CD4-positive, alpha-beta memory T cell (primary cell): ENCODE measurements at regions not wholly inside any gene's neighbourhood (a gene's known extent, or its start where the extent isn't known, plus 50 kb on each side); places are given as distances from the start of the nearest gene placed in this dataset.
"Not testable (repeated sequence)": the region's sequence is repeated elsewhere in the genome, so short reads cannot be mapped to it uniquely, and the experiment has no call there.

Experiments
- CTCF ChIA-PET: fragments of 350-600 bp; sonication (Branson Sonifier 250); formaldehyde crosslinking; loops from one replicate; lab custom pipeline; 2021; ENCODE audit warnings: inconsistent platforms; ENCODE audit not compliant: partially characterized antibody; lab: Charles Lee
- POLR2A ChIA-PET: fragments of 350-600 bp; sonication (Branson Sonifier 250); formaldehyde crosslinking; loops from one replicate; lab custom pipeline; 2021; ENCODE audit not compliant: partially characterized antibody; lab: Charles Lee
- DNase-seq, 5 donors: peaks; one replicate each; pipeline versions ENCODE4 v3.0.0 to v3.0.0-alpha.2; 2020 to 2022; ENCODE audit warnings: mixed read lengths in 1 of 5
- H3K27ac ChIP-seq: one replicate; pipeline ENCODE4 v1.7.0; 2013; ENCODE audit warnings: low read depth, low read length
- H3K27me3 ChIP-seq: 2 replicates; pipeline ENCODE4 v1.7.0; 2013; ENCODE audit warnings: mild to moderate bottlenecking, low read length, moderate library complexity; ENCODE audit not compliant: insufficient read depth
- H3K36me3 ChIP-seq: 2 replicates; pipeline ENCODE4 v1.7.0; 2013; ENCODE audit warnings: mild to moderate bottlenecking, low read length, moderate library complexity; ENCODE audit not compliant: insufficient read depth
- H3K4me1 ChIP-seq: 2 replicates; pipeline ENCODE4 v1.7.0; 2013; ENCODE audit warnings: mild to moderate bottlenecking, low read length, moderate library complexity; ENCODE audit not compliant: insufficient read depth
- H3K4me3 ChIP-seq, 2 donors: one replicate each; pipeline ENCODE4 v1.7.0; 2013; ENCODE audit warnings: low read length in 2 of 2, mild to moderate bottlenecking in 1 of 2
- H3K9me3 ChIP-seq, 2 donors: one replicate each; pipeline ENCODE4 v1.7.0; 2013; ENCODE audit warnings: low read length in 2 of 2, control low read depth in 1 of 2; ENCODE audit not compliant: control insufficient read depth in 1 of 2
- H3K27ac Mint-ChIP-seq, 7 donors: one replicate each; pipeline ENCODE4 v1.8.0; 2020 to 2021; ENCODE audit warnings: mixed read lengths in 7 of 7, mild to moderate bottlenecking in 6 of 7, inconsistent platforms in 3 of 7, moderate library complexity in 3 of 7
- H3K27me3 Mint-ChIP-seq, 2 donors: one replicate each; pipeline ENCODE4 v1.8.0; 2020 to 2021; ENCODE audit warnings: mixed read lengths in 2 of 2
- H3K36me3 Mint-ChIP-seq, 2 donors: one replicate each; pipeline ENCODE4 v1.8.0; 2020 to 2021; ENCODE audit warnings: mixed read lengths in 2 of 2, inconsistent platforms in 1 of 2, mild to moderate bottlenecking in 1 of 2
- H3K4me1 Mint-ChIP-seq, 4 donors: one replicate each; pipeline ENCODE4 v1.8.0; 2020 to 2021; ENCODE audit warnings: mixed read lengths in 4 of 4, mild to moderate bottlenecking in 1 of 4
- H3K4me3 Mint-ChIP-seq, 8 donors: one replicate each; pipeline ENCODE4 v1.8.0; 2020 to 2021; ENCODE audit warnings: mixed read lengths in 8 of 8, mild to moderate bottlenecking in 7 of 8, moderate library complexity in 6 of 8, inconsistent platforms in 3 of 8
- H3K9me3 Mint-ChIP-seq, 8 donors: one replicate each; pipeline ENCODE4 v1.8.0; 2020 to 2021; ENCODE audit warnings: mixed read lengths in 8 of 8, mild to moderate bottlenecking in 5 of 8, inconsistent platforms in 3 of 8, moderate library complexity in 1 of 8
- intact Hi-C: fragments of 100-400 bp; cut with micrococcal nuclease; formaldehyde crosslinking; loops from one replicate; pipeline ENCODE4 v1.15.1; 2023

DNA sequence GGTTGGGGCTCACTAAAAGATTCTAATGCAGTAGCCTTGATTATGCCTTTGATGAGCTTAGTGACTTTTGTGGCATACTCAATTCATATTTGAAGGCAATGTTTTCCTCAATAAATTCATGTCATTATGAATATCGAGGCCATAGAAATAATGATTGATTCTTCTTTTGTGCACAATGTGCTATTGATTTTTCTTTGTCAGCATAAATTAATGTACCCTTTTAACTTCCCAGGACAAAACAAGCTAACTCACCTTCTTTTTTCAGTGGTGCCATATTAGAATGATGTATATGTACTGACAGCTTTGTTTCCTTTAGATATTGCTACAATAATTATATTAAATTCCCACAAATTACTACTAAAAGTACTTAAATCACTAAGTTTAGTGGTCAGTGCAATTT lies 484.3 kb upstream of the HS3ST5 start:
- Mint-ChIP-seq H3K9me3 (peaks cover 0 to 10% (median 0%) of the 10 kb centered on the region in 8 donors), H3K27ac (no peak overlapping the region), H3K27me3 (no peaks in the 10 kb centered on the region), H3K4me3 (no peak overlapping the region), H3K4me1 (no peaks in the 10 kb centered on the region), H3K36me3 (no peaks in the 10 kb centered on the region)
- Histone ChIP-seq H3K4me3 (no peak overlapping the region), H3K9me3 (peaks cover 0 to 5% of the 10 kb centered on the region in 2 donors), H3K27me3 (no peaks in the 10 kb centered on the region), H3K27ac (no peak overlapping the region), H3K4me1 (no peaks in the 10 kb centered on the region), H3K36me3 (no peaks in the 10 kb centered on the region)
- DNase-seq = no peak
- ChIA-PET POLR2A (no interaction called here), CTCF (no interaction called here)
- intact Hi-C loops = no loop called here

DNA sequence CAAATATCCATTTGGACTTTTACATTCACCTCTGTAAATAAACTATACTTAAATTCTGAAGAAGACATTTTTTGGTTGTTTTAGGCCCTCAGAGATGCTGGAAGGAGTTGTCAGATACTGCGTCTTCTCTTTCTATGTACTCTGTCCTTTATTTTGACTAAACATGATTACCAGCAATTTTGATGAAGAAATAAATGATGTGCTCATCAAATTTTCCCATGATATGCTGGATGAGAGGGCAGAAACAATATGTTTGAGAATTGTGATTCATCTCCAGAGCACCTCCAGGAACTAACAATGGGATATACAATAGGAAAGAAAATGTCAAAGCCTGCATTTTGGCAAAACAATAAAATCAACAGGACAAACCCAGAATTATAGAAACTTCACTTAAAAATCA lies 481.6 kb upstream of the HS3ST5 start:
- Histone ChIP-seq H3K27me3 (no peaks in the 10 kb centered on the region), H3K4me1 (no peaks in the 10 kb centered on the region), H3K27ac (no peak overlapping the region), H3K36me3 (no peaks in the 10 kb centered on the region), H3K4me3 (no peak overlapping the region), H3K9me3 (peaks cover 0 to 5% of the 10 kb centered on the region in 2 donors)
- ChIA-PET POLR2A (no interaction called here), CTCF (no interaction called here)
- no peaks in the 10 kb centered on the region for H3K4me1 Mint-ChIP-seq
- DNase-seq = no peak
- H3K4me3 Mint-ChIP-seq = no peak overlapping the region
- H3K36me3 Mint-ChIP-seq = no peaks in the 10 kb centered on the region
- no peaks in the 10 kb centered on the region for H3K27me3 Mint-ChIP-seq
- H3K27ac Mint-ChIP-seq = no peak overlapping the region
- H3K9me3 Mint-ChIP-seq = peaks cover 0 to 12% (median 4%) of the 10 kb centered on the region in 8 donors
- intact Hi-C loops = no loop called here

DNA sequence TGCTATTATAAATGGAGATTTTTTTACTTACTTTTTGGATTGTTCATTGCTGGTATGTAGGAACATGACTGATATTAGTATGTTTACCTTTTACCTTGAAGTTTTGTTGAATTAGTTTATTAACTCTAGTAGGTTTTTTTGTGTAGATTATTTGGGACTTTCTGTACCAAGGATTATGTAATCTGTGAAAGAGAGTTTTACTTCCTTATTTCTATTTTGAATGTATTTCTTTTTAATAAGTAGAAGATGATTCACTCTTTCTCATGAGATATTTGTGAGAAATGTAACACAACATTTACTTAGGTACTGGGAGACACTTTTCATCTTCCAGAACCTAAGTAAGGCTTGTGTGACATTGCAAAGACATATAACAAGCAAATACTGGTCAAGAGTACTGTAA lies 473.9 kb upstream of the HS3ST5 start:
- no peak overlapping the region for H3K4me3 Mint-ChIP-seq
- DNase-seq = no peak
- no peak overlapping the region for H3K27ac Mint-ChIP-seq
- Histone ChIP-seq H3K4me3 (no peak overlapping the region), H3K9me3 (no peaks in the 10 kb centered on the region), H3K36me3 (no peaks in the 10 kb centered on the region), H3K27me3 (no peaks in the 10 kb centered on the region), H3K4me1 (no peaks in the 10 kb centered on the region), H3K27ac (no peak overlapping the region)
- ChIA-PET POLR2A (no interaction called here), CTCF (no interaction called here)
- no peaks in the 10 kb centered on the region for H3K27me3 Mint-ChIP-seq
- H3K36me3 Mint-ChIP-seq = no peaks in the 10 kb centered on the region
- H3K4me1 Mint-ChIP-seq = no peaks in the 10 kb centered on the region
- intact Hi-C loops = no loop called here
- peaks cover 3 to 11% (median 8%) of the 10 kb centered on the region in 8 donors for H3K9me3 Mint-ChIP-seq

DNA sequence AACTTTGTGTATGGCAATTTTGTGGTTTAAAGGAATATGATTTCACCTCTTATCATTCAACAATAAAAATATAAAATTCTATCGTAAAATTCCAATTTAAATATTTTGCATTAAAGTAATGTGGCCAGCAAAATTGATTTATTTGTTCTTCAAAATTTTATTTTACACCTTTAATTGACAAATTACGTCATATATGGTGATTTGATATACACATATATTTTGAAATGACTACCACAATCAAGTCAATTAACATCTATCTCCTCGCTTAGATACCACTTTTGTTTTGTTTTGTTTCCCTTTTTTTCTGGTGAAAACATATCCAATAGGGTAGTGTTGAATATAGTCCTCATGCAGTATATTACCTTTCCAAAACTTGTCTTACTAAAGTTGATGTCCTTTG lies 467.6 kb upstream of the HS3ST5 start:
- no peaks in the 10 kb centered on the region for H3K36me3 Mint-ChIP-seq
- H3K4me3 ChIP-seq = no peak overlapping the region
- no peak overlapping the region for H3K27ac Mint-ChIP-seq
- no peaks in the 10 kb centered on the region for H3K4me1 ChIP-seq
- intact Hi-C loops = no loop called here
- no peak overlapping the region for H3K4me3 Mint-ChIP-seq
- ChIA-PET CTCF (no interaction called here), POLR2A (no interaction called here)
- no peaks in the 10 kb centered on the region for H3K27me3 ChIP-seq
- no peaks in the 10 kb centered on the region for H3K27me3 Mint-ChIP-seq
- peaks cover 0 to 13% (median 9%) of the 10 kb centered on the region in 8 donors for H3K9me3 Mint-ChIP-seq
- H3K27ac ChIP-seq = no peak overlapping the region
- DNase-seq = no peak
- H3K4me1 Mint-ChIP-seq = no peaks in the 10 kb centered on the region
- H3K9me3 ChIP-seq = no peaks in the 10 kb centered on the region
- H3K36me3 ChIP-seq = no peaks in the 10 kb centered on the region

DNA sequence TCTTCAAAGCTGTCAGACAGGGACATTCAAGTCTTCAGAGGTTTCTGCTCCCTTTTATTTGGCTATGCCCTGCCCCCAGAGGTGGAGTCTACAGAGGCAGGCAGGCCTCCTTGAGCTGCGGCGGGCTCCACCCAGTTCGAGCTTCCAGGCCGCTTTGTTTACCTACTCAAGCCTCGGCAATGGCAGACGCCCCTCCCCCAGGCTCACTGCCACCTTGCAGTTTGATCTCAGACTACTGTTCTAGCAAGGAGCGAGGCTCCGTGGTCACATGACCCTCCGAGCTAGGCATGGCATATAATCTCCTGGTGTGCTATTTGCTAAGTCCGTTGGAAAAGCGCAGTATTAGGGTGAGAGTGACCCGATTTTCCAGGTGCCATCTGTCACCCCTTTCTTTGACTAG lies 462.6 kb upstream of the HS3ST5 start:
- H3K27ac ChIP-seq, H3K4me3 Mint-ChIP-seq, H3K36me3 Mint-ChIP-seq, CTCF ChIA-PET, DNase-seq, H3K4me1 ChIP-seq, POLR2A ChIA-PET, H3K27ac Mint-ChIP-seq, H3K4me1 Mint-ChIP-seq, H3K4me3 ChIP-seq, intact Hi-C loops, H3K36me3 ChIP-seq, H3K27me3 Mint-ChIP-seq, H3K9me3 ChIP-seq, H3K27me3 ChIP-seq: not testable (repeated sequence)
- H3K9me3 Mint-ChIP-seq = peaks cover 0 to 14% (median 5%) of the 10 kb centered on the region in 8 donors

DNA sequence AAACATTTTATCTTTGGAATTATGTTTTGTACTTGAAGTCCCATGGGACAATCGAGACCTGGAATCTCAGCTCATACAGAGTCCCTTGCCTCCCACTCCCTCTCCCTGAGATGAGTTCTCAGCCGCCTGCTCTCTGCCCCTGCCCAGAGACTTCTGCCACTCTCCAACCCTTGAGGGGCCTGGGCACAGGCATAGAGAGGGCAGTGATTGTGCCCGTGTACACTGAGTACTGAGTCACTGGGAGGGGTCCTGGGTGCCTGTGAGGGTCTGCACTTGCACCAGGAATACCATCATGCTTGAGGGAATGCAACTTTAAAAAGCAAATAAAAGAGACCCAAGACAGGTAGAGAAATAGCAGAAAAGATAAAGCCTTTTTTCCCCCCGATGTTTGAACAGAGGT lies 453.8 kb upstream of the HS3ST5 start:
- intact Hi-C loops = no loop called here
- Histone ChIP-seq H3K27ac (no peak overlapping the region), H3K36me3 (no peaks in the 10 kb centered on the region), H3K9me3 (no peaks in the 10 kb centered on the region), H3K4me1 (no peaks in the 10 kb centered on the region), H3K27me3 (no peaks in the 10 kb centered on the region), H3K4me3 (no peak overlapping the region)
- no peak overlapping the region for H3K4me3 Mint-ChIP-seq
- ChIA-PET CTCF (no interaction called here), POLR2A (no interaction called here)
- no peaks in the 10 kb centered on the region for H3K27me3 Mint-ChIP-seq
- H3K9me3 Mint-ChIP-seq = peaks cover 0 to 12% (median under 1%) of the 10 kb centered on the region in 8 donors
- DNase-seq = no peak
- H3K4me1 Mint-ChIP-seq = no peaks in the 10 kb centered on the region
- no peak overlapping the region for H3K27ac Mint-ChIP-seq
- no peaks in the 10 kb centered on the region for H3K36me3 Mint-ChIP-seq

DNA sequence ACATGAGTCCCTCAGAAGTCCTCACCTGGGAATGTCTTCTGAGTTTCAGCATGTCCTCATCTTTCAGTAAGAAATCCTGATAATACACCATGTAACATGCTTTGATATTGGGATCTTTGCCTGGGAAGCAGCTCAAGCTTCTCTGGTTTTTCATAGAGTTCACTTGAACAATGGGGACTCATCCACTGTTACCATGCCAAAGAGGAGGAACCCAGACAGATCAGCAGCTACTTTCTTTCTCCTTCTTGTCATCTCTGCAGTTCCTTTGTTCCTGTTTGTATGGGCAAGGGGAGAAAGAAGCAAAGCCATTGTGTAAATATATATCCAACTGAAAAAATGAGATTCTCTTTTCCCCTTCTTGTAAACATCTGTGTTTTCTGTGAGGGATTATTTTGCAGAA lies 450.6 kb upstream of the HS3ST5 start:
- Histone ChIP-seq H3K27ac (no peak overlapping the region), H3K4me3 (no peak overlapping the region), H3K36me3 (no peaks in the 10 kb centered on the region), H3K9me3 (no peaks in the 10 kb centered on the region), H3K4me1 (no peaks in the 10 kb centered on the region), H3K27me3 (no peaks in the 10 kb centered on the region)
- POLR2A ChIA-PET = no interaction called here
- DNase-seq = no peak
- Mint-ChIP-seq H3K36me3 (no peaks in the 10 kb centered on the region), H3K9me3 (peaks cover 0 to 11% (median 4%) of the 10 kb centered on the region in 8 donors), H3K27me3 (no peaks in the 10 kb centered on the region), H3K27ac (no peak overlapping the region), H3K4me1 (no peaks in the 10 kb centered on the region), H3K4me3 (no peak overlapping the region)
- CTCF ChIA-PET = interaction anchor here (0.6 kb wide), 1 partner anchor 51 kb away, joined by 3 read pairs; no protein-coding TSS in a partner anchor
- intact Hi-C loops = no loop called here
